Adrenal gland (tissue), 5 donors: ENCODE measurements at regions not wholly inside any gene's neighbourhood (a gene's known extent, or its start where the extent isn't known, plus 50 kb on each side); places are given as distances from the start of the nearest gene placed in this dataset.

Source experiments
- CTCF ChIP-seq, 6 experiments: fragments of 450-650 bp in 4 of 6; fragments of 200-600 bp in 2 of 6; sonication (generic) in 1 of 6; IDR thresholded peaks; 1 replicate in 5 of 6; 2 replicates in 1 of 6; pipeline versions ENCODE4 v1.5.1 to v1.8.0; 2016 to 2021; ENCODE audit warnings: antibody characterized with exemption in 6 of 6, mild to moderate bottlenecking in 2 of 6, moderate library complexity in 1 of 6
- POLR2A ChIP-seq, 2 donors: fragments of 450-650 bp; IDR thresholded peaks; one replicate each; pipeline ENCODE4 v1.6.1; 2017; ENCODE audit warnings: antibody characterized with exemption in 2 of 2, mild to moderate bottlenecking in 2 of 2, moderate library complexity in 1 of 2
- donor health status: DM: no; HTN: no; CAD: no.

GRCh38 chr12:69007101-69007854 is 74.3 kb upstream of the CPM start:
- TF ChIP-seq CTCF (IDR thresholded peaks at IDR 0.05) (no peak), POLR2A (IDR thresholded peaks at IDR 0.05) (no peak)
